ENCODE measurements at regions not wholly inside any gene's neighbourhood (a gene's known extent, or its start where the extent isn't known, plus 50 kb on each side); places are given as distances from the start of the nearest gene placed in this dataset.
"Not testable (repeated sequence)": the region's sequence is repeated elsewhere in the genome, so short reads cannot be mapped to it uniquely, and the experiment has no call there.

DNA sequence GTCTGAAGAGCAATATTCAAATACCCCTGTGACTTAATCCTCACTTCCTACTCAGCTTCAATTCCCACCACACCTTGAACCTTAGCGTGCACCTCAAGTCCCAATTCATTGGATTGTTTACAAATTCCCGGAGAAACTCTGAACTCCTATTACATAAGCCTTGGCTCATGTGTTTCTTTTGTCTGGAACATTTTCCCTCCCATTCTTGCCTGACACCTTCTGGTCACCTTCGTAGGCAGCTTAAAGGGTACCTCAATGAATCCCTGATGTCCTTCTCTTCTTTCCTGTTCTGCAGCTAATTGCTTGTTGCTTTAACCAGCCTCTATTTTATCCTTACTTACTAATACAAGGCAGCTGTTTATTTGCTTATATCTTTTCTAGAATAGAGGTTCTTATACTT is 85.0 kb upstream of the SEL1L start:
- DNase-seq (ENCODE audit: low spot score): no peak
- no peak for TF ChIP-seq CTCF (IDR thresholded peaks at IDR 0.05; ENCODE audit: borderline replicate concordance, control extremely low read depth, extremely low read depth, insufficient read depth, missing control alignments)
- in situ Hi-C loops (cut with MboI; ENCODE audit: low sequenced_read_pairs, unreplicated experiment): no loop called here

DNA sequence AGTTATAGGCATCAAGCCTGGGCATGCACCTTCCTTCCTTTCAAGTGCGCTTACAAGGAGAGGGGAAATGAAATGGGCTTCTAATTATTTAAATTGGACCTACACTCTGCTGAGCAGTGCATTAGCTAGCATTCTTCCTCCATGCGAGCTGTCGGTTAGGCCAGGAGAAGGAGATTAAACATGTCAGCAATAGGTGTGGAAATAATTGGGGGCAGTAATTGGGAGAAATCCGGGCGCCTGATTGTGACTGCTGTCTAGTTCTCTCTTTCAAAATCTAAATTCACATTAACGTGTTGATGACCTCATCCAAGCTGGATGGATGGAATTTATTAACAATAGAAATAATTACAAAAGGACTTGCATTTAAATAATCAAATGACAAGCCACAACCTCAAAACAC is 86.2 kb upstream of the SEL1L start:
- no peak for TF ChIP-seq CTCF (IDR thresholded peaks at IDR 0.05; ENCODE audit: borderline replicate concordance, control extremely low read depth, extremely low read depth, insufficient read depth, missing control alignments)
- no peak for DNase-seq (ENCODE audit: low spot score)
- in situ Hi-C loops (cut with MboI; ENCODE audit: low sequenced_read_pairs, unreplicated experiment): no loop called here

GRCh38 chr14:81623771-81624396 is 90.2 kb upstream of the SEL1L start:
- in situ Hi-C loops (cut with MboI; ENCODE audit: low sequenced_read_pairs, unreplicated experiment); DNase-seq (ENCODE audit: low spot score): not testable (repeated sequence)

- DNase-seq (ENCODE audit: low spot score): peak; percentile 34
- in situ Hi-C loops (cut with MboI; ENCODE audit: low sequenced_read_pairs, unreplicated experiment): no loop called here
- peak; percentile 15 for TF ChIP-seq CTCF (IDR thresholded peaks at IDR 0.05; ENCODE audit: borderline replicate concordance, control extremely low read depth, extremely low read depth, insufficient read depth, missing control alignments)
Observed at GRCh38 chr14:81625343-81625742, 91.7 kb upstream of the SEL1L start.

DNA sequence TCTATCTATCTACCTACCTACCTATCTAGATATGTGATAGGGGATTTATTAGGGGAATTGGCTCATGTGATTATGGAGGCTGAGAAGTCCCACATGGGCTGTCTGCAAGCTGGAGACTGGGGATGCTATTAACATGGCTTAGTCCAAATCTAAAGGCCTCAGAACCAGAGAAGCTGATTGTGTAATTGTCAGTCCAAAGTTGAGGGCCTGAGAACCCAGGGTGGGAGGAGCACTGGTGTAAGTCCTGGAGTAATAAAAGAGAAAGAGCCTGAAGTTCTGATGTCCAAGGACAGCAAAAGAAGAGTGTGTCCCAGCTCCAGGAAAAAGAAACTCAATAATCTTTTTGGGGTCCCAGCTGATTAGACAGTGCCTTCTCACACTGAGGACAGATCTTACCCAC is 98.5 kb upstream of the SEL1L start:
- TF ChIP-seq CTCF (IDR thresholded peaks at IDR 0.05; ENCODE audit: borderline replicate concordance, control extremely low read depth, extremely low read depth, insufficient read depth, missing control alignments): no peak
- no peak for DNase-seq (ENCODE audit: low spot score)
- in situ Hi-C loops (cut with MboI; ENCODE audit: low sequenced_read_pairs, unreplicated experiment): no loop called here

- TF ChIP-seq CTCF (IDR thresholded peaks at IDR 0.05; ENCODE audit: borderline replicate concordance, control extremely low read depth, extremely low read depth, insufficient read depth, missing control alignments): no peak
- in situ Hi-C loops (cut with MboI; ENCODE audit: low sequenced_read_pairs, unreplicated experiment): no loop called here
- no peak for DNase-seq (ENCODE audit: low spot score)
Observed at GRCh38 chr14:81633496-81633895, 99.8 kb upstream of the SEL1L start.

DNA sequence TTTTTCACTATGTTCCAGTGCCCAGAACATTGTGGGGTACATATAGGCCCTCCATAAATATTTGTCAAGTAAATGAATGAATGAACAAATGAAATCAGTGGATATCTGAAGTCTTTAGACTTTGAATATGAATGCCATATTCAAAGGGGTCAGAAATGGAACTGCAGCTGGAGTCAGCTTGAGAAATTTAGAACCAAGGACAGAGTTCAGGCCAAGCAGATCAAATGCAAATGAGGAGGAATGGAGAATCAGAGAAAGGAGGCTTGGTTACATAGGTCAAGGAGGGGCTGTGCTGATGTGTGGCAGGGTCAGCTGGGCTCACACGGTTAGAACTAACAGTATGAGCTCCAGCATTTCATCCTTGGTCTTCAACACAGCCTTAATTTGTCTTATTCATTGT is 104.0 kb upstream of the SEL1L start:
- in situ Hi-C loops (cut with MboI; ENCODE audit: low sequenced_read_pairs, unreplicated experiment): no loop called here
- TF ChIP-seq CTCF (IDR thresholded peaks at IDR 0.05; ENCODE audit: borderline replicate concordance, control extremely low read depth, extremely low read depth, insufficient read depth, missing control alignments): no peak
- DNase-seq (ENCODE audit: low spot score): no peak

All from GM13976 (cell line).